GM18520 (cell line): ENCODE measurements at regions not wholly inside any gene's neighbourhood (a gene's known extent, or its start where the extent isn't known, plus 50 kb on each side); places are given as distances from the start of the nearest gene placed in this dataset.
A peak's percentile ranks its signal among the peaks of the same experiment; 100 is the strongest.
"Not testable (repeated sequence)": the region's sequence is repeated elsewhere in the genome, so short reads cannot be mapped to it uniquely, and the experiment has no call there.

ENCODE experiments used
- ATAC-seq: cut with Tn5 transposase; IDR thresholded peaks from one replicate; pipeline ENCODE4 v1.9.1; 2021; ENCODE audit not compliant: unreplicated experiment

GRCh38 chr12:75766263-75767160 is 255.1 kb upstream of the KRR1 start:
- no peak for ATAC-seq

- no peak for ATAC-seq
Observed at GRCh38 chr12:75765170-75766059, 254.0 kb upstream of the KRR1 start.

- ATAC-seq: no peak
Observed at GRCh38 chr12:75764091-75764841, 252.9 kb upstream of the KRR1 start.

- no peak for ATAC-seq
Observed at GRCh38 chr12:75760573-75761294, 249.3 kb upstream of the KRR1 start.

GRCh38 chr12:75759842-75760572 is 248.6 kb upstream of the KRR1 start:
- ATAC-seq: peak; percentile 76

- ATAC-seq: no peak
Observed at GRCh38 chr12:75759196-75759595, 247.8 kb upstream of the KRR1 start.

GRCh38 chr12:75756771-75757170 is 245.4 kb upstream of the KRR1 start:
- ATAC-seq: no peak

GRCh38 chr12:75756111-75756510 is 244.7 kb upstream of the KRR1 start:
- ATAC-seq: no peak

- no peak for ATAC-seq
Observed at GRCh38 chr12:75754698-75755097, 243.3 kb upstream of the KRR1 start.

GRCh38 chr12:75754141-75754540 is 242.7 kb upstream of the KRR1 start:
- no peak for ATAC-seq

GRCh38 chr12:75751769-75752471 is 240.5 kb upstream of the KRR1 start:
- no peak for ATAC-seq

- no peak for ATAC-seq
Observed at GRCh38 chr12:75750716-75751306, 239.4 kb upstream of the KRR1 start.

- ATAC-seq: not testable (repeated sequence)
Observed at GRCh38 chr12:75748990-75749389, 237.6 kb upstream of the KRR1 start.

- ATAC-seq: no peak
Observed at GRCh38 chr12:75748136-75748535, 236.7 kb upstream of the KRR1 start.

- ATAC-seq: no peak
Observed at GRCh38 chr12:75747572-75748021, 236.2 kb upstream of the KRR1 start.

- no peak for ATAC-seq
Observed at GRCh38 chr12:75746621-75747020, 235.2 kb upstream of the KRR1 start.

GRCh38 chr12:75744607-75745256 is 233.3 kb upstream of the KRR1 start:
- ATAC-seq: no peak

GRCh38 chr12:75742961-75743360 is 231.6 kb upstream of the KRR1 start:
- no peak for ATAC-seq
